SK-MEL-5 (cell line): ENCODE measurements at regions not wholly inside any gene's neighbourhood (a gene's known extent, or its start where the extent isn't known, plus 50 kb on each side); places are given as distances from the start of the nearest gene placed in this dataset.
"Not testable (repeated sequence)": the region's sequence is repeated elsewhere in the genome, so short reads cannot be mapped to it uniquely, and the experiment has no call there.

Experiments
- DNase-seq: peaks from one replicate; pipeline ENCODE4 v3.0.0-alpha.2; 2016; ENCODE audit warnings: low read depth, low spot score
- in situ Hi-C: cut with HindIII; loops from 2 replicates; pipeline ENCODE4 v1.10.0; 2016; ENCODE audit warnings: low sequenced_read_pairs, high pct_unique_total_duplicates, low pct_unique_long_range_greater_than_20kb

DNA sequence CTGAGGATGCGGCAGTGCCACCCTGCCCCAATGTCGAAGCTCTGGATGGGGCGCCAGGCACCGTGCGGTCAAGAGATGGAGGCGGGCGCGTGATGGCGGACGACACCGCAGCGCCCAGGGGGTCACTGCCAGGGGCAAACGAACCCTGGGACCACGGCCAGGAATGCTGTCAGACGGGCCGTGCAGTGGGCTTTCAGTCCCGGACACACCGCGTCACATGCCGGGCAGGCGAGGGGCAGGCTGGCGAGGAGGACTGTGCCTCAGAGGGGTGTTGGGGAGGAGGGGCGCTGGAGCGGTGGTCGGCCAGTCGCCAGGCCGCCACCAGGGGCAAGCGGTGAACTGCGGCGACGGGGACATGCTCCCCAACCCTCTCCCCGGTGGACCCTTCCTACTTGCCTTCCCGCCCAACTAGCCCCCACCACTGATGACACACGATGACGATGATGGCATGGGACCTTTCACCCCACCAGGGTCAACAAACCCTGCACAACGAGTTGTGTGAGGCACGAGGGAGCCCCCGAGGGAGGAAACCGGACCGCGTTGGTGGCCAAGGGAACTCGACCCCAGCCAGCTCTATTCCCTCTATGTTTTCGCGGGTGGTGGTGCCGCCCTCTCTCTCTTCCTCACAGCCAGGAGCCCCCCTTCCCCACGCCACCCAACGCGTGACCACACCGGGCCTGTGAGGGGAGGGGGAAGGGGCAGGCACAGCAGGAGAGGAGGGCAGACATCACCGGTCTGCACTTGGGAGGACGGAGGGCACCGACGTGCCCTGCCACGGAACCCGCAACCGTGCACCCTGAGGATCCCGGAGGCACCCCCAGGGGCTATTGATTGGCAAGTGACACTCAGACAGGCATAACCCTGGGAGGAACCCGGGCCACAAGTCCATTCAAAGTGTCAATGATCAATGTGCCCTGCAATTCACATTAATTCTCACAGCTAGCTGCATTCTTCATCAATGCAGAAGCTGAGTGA, 1960.9 kb upstream of the DEFB115 start:
- no peak for DNase-seq
- in situ Hi-C loops = no loop called here

DNA sequence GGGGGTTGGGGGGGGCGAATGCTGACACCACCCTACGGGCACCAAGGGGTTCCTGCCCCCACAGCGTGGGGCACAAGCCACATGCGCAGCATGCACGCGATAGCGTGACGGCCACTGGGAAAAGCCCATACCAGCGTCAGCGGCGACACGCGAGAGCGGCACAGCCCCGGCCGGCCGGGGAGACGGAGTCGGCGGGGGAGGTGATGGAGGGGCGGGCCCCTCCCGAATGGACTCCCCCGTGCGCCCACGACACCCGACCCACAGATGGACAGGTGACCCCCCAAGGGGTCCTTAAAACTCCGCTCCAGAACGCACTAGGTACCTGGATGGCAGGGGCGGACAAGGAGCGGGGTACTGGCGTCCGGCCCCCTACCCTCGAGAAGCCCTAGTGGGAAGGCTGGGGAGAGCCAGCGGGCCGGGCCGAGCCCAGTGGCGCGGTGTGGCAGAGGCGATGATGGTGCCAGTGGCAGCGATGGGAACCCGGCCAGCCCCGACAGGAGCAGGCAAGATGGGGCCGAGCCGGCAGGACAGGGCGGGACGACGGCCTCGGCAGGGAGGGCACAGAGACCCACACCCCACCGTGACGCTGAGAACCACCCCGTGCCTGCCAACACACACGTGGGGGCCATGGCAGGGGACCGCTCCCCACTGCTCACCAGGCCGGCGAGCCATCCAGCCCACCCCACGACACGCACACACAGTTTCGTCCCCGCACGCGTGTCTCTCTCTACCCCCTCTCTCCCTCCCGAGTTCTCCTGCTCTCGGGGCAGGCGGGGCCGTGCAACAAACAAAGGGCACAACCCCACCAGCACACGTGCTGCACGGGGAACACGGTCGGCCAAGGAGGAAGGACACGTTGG, 1959.8 kb upstream of the DEFB115 start:
- DNase-seq = no peak
- in situ Hi-C loops = no loop called here

GRCh38 chr20:29298271-29298590, 1959.2 kb upstream of the DEFB115 start:
- in situ Hi-C loops = no loop called here
- no peak for DNase-seq

- DNase-seq = no peak
- in situ Hi-C loops = no loop called here
These were observed 1958.5 kb upstream of the DEFB115 start for GRCh38 chr20:29298759-29299613.

DNA sequence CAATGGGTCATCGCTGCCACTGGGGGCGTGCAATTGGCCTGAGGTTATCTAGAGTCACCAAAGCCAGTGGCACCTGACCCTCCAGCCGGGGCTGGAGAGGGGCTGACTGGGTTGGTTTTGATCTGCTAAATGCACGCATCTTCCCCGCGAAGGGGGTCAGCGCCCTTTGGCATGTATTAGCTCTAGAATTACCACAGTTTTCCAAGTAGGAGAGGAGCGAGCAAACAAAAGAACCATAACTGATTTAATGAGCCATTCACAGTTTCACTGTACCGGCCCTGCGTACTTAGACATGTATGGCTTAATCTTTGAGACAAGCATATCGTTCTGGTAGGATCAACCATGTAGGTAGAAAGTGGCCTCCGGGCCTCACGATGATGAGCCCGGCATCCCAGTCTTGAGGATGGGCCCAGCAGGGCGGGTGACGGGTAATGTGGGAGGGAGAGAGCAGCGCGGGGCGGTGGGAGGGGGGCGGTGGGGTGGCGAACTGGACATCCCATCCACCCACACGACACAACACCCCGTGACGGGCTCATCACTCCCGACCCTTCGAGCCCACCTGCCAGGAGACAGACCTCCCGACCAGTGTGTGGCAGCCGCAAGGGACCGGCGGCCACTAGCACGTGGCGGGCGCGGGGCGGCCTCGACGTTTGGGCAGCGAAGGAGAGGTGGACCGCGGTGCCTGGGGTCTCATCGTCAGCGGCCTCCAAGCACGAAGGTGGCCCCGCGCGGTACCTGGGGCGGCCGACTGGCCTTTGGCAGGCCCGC, 1957.5 kb upstream of the DEFB115 start:
- no peak for DNase-seq
- in situ Hi-C loops = no loop called here

- DNase-seq = no peak
- in situ Hi-C loops = no loop called here
These were observed 1956.6 kb upstream of the DEFB115 start for GRCh38 chr20:29300579-29301551.

GRCh38 chr20:29301624-29302259, 1955.7 kb upstream of the DEFB115 start:
- DNase-seq = no peak
- in situ Hi-C loops = no loop called here

- in situ Hi-C loops = no loop called here
- no peak for DNase-seq
These were observed 1954.4 kb upstream of the DEFB115 start for GRCh38 chr20:29302979-29303644.

- DNase-seq = no peak
- in situ Hi-C loops = no loop called here
These were observed 1950.9 kb upstream of the DEFB115 start for GRCh38 chr20:29306390-29307072.

- DNase-seq, in situ Hi-C loops: not testable (repeated sequence)
These were observed 1950.0 kb upstream of the DEFB115 start for GRCh38 chr20:29307484-29307883.

DNA sequence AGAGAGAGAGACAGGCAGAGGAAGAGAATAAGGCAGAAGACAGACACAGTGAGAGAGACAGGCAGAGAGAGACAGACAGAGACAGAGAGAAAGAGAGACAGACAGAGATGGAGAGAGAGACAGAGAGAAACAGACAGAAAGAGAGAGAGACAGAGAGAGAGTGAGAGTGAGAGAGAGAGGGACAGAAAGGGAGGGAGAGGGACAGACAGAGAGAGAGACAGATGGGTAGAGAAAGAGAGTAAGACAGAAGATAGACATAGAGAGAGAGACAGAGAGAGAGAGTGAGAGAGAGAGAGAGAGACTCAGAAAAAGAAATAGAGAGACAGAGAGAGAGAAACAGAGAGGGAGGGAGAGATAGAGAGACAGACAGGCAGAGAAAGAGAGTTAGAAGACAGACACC, 1948.5 kb upstream of the DEFB115 start:
- DNase-seq, in situ Hi-C loops: not testable (repeated sequence)

- in situ Hi-C loops, DNase-seq: not testable (repeated sequence)
These were observed 1948.0 kb upstream of the DEFB115 start for GRCh38 chr20:29309481-29309880.

GRCh38 chr20:29311046-29311445, 1946.4 kb upstream of the DEFB115 start:
- in situ Hi-C loops, DNase-seq: not testable (repeated sequence)

DNA sequence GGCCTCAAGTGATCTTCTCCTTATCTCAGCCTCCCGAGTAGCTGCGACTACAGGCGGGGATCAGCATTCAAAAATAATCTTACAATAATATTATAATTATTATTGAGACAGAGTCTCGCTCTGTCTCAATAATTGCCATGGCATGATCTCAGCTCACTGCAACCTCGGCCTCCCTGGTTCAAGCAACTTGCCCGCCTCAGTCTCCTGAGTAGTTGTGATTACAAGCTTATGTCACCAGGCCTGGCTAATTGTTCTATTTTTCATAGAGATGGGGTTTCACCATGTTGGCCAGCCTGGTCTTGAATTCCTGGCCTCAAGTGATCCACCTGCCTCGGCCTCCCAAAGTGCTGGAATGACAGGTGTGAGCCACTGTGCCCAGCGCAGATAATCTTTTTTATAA, 1944.8 kb upstream of the DEFB115 start:
- DNase-seq, in situ Hi-C loops: not testable (repeated sequence)

GRCh38 chr20:29313481-29313880, 1944.0 kb upstream of the DEFB115 start:
- in situ Hi-C loops = no loop called here
- DNase-seq = no peak
